Activated CD4-positive, alpha-beta T cell treated with anti-CD3 and anti-CD28 coated beads, Interleukin-2, amount 50 U/mL, for 48 hours (primary cell): ENCODE measurements at regions not wholly inside any gene's neighbourhood (a gene's known extent, or its start where the extent isn't known, plus 50 kb on each side); places are given as distances from the start of the nearest gene placed in this dataset.

Experiments used
- DNase-seq, 2 experiments: peaks; one replicate each; pipeline ENCODE4 v3.0.0-alpha.2; 2020

- DNase-seq: no peak
Observed at GRCh38 chr19:31154021-31154420, 195.2 kb downstream of the TSHZ3 start.

- no peak for DNase-seq
Observed at GRCh38 chr19:31152906-31153305, 196.3 kb downstream of the TSHZ3 start.

DNA sequence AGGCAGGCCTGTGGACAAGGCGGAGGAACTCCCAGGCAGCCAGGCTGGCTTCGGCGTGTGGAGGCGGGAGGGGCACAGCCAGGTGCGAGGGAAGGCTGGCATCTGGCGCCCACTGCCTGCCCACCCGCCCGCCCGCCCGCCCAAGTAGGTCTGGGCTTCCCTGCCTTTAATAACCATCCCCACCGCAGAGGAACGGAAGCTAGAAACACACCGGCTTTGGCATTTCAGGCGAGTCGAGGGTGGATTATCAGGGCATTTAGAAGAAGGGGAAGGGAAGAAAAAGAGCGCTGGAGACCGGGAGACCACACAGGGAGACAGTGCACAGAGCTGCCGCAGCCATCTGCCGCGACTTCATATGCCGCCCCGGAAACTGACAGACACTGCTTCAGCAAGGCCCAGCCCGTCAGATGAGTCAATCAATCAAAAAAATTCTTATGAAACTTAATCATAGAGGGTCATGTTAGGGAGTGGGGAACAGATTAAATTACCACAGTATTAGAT is 199.7 kb downstream of the TSHZ3 start:
- DNase-seq: no peak

GRCh38 chr19:31148671-31149070 is 200.6 kb downstream of the TSHZ3 start:
- no peak for DNase-seq

- DNase-seq: no peak
Observed at GRCh38 chr19:31147234-31147633, 202.0 kb downstream of the TSHZ3 start.

DNA sequence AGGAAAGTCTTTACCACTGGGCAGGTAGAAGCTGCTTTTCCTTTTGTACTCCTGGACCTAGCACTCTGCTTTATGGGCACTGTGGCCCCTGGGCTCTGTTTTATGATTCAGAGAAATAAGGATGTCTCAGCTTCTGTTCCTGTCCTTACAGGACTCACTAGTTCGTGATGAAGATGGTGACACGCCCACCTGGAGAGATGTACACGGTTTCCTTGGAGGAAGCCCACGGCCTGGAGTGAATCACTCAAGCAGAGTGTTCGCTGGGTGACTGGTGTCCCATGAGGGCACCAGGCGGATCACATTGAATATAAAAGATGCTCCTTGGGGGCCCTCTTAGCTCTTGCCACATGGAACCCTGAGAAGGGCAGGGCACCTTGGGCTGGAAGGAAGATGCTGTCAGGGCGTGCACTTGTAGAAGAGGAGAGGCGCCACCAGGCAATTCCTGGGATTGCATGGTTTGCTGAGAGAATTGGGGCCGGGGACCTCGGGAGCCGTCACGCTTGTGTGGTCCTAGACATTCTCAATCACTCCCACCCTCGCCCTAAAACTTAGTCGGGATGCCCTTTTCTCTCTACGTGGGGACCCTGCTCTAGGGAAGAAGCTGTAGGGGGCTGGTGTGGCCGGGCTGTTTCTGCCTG is 202.6 kb downstream of the TSHZ3 start:
- DNase-seq: no peak

GRCh38 chr19:31146015-31146414 is 203.2 kb downstream of the TSHZ3 start:
- DNase-seq: no peak

DNA sequence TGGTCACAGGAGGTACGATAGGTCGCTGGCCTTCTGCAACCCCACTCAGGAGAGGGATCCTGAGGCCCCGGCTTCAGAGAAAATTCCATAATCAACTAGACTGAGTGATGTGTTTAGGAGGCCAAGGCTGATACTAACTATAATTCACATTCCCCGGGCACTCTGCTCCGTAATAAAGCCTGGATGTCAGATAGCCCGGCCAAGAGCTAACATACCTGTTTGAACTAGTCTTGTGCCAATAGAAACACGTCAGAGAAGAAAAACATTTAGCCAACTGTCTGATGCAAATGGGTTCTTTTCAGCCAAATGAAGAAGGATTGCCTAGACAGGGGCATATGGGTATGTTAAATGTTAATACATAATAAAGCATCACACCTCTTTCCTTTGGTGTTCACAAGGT is 204.2 kb downstream of the TSHZ3 start:
- DNase-seq: no peak

DNA sequence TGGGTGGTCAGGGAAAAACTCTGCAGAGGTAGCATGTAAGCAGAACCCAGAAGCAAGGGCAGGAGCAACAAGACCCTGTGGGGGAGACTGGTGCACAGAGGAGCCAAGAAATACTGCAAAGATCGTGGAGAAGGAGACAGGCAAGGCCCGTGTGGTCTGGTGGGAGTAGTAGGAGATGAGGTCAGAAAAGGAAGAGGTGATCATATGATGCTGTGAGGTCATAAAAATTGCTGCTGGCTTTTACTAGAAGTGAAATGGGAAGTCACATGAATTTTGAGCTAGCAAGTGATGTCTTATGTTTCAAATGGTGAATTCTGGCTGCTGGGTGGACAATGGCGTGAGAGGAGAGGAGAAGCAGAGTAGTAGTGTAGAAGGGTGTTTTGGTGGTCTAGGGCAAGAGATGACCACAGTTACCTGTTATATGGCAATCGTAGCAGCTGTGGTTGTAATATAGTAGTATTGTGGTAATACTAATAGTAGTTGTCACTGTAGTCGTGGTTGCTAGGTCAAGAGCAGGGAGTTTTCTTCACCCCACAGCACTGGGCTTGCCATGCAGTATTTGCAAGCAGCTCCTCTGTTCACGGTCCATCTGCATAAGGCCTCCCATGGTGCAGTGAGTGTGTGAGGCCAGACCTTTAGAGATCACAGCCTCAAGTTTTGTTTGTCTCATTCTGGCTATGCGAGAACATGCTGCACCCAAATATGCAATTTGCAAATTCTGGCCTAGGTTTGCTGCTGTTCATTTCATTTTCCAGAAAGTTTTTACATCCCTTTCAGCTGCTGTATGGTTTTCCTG is 205.0 kb downstream of the TSHZ3 start:
- no peak for DNase-seq

- no peak for DNase-seq
Observed at GRCh38 chr19:31141301-31141700, 207.9 kb downstream of the TSHZ3 start.

GRCh38 chr19:31140717-31141116 is 208.5 kb downstream of the TSHZ3 start:
- no peak for DNase-seq

DNA sequence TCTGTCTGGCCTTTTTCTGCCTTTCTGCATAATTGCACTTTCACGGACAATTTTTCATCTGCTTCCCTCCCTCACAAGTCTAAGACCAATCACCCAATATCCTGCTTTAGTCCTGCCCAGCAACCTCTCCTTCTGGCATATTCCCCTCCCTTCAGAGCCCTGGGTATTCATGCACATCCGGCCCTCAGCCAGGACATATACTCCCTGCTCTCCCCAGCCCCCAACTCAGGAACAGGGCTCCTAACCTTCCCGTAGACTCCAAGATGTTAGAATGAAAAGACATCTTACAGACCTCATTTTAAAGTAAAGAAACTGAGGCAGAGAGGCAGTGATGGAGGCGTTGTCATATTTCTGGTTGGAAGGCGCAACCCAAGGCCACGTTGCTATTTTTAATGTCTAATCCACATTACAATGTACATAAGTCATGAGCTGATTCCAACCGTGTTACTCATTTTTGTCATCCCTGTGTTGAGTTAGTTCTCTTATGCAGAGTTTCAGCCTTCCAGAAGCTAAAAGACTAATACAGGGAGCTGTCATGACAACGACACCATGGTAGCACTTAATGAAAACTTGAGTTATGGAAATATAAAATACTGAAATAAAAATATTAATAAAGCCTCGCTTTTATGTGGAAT is 209.2 kb downstream of the TSHZ3 start:
- DNase-seq: no peak

- DNase-seq: no peak
Observed at GRCh38 chr19:31138077-31138476, 211.2 kb downstream of the TSHZ3 start.

GRCh38 chr19:31135841-31136240 is 213.4 kb downstream of the TSHZ3 start:
- DNase-seq: no peak

- no peak for DNase-seq
Observed at GRCh38 chr19:31132753-31133110, 216.5 kb downstream of the TSHZ3 start.

- no peak for DNase-seq
Observed at GRCh38 chr19:31128291-31128690, 220.9 kb downstream of the TSHZ3 start.

- no peak for DNase-seq
Observed at GRCh38 chr19:31127134-31127967, 221.9 kb downstream of the TSHZ3 start.

GRCh38 chr19:31126236-31126635 is 223.0 kb downstream of the TSHZ3 start:
- no peak for DNase-seq

- DNase-seq: no peak
Observed at GRCh38 chr19:31125071-31125470, 224.2 kb downstream of the TSHZ3 start.

DNA sequence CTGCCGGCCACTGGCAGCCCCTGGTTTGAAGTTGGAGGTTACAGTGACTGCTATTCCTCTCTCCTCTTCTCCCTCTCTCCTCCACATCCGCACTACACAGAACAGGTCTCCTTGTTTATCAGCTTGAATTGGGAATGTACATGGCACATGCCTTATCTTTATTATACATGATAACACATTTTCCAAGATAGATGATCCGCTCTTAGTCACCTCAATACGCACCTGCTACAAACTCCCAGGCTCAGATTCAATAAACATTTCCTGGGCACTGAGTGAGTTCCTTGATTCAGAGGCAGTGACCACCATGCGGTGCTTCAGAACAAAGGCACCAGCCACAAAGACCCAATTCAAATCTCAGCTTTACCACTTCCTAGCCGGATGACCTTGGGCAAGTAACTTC is 227.7 kb downstream of the TSHZ3 start:
- no peak for DNase-seq

DNA sequence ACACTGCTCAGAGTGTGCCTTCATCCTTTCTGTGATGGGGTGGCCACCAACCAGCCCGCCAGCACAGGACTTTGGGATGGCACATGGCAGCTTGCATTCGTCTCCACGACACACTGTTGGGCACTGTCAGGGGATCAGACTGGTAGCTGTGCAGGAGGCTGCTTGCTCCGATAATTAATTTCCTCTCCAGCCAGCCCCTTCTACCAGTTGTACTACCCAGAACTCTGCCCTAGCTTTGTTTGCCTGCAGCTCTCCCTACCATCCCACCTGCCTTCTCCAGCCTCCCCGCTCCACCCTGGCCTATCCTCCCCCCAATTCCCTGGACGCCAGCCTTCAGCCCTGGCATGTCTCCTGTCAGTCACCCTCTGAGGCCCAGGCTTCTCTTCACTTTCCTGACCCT is 228.3 kb downstream of the TSHZ3 start:
- no peak for DNase-seq

DNA sequence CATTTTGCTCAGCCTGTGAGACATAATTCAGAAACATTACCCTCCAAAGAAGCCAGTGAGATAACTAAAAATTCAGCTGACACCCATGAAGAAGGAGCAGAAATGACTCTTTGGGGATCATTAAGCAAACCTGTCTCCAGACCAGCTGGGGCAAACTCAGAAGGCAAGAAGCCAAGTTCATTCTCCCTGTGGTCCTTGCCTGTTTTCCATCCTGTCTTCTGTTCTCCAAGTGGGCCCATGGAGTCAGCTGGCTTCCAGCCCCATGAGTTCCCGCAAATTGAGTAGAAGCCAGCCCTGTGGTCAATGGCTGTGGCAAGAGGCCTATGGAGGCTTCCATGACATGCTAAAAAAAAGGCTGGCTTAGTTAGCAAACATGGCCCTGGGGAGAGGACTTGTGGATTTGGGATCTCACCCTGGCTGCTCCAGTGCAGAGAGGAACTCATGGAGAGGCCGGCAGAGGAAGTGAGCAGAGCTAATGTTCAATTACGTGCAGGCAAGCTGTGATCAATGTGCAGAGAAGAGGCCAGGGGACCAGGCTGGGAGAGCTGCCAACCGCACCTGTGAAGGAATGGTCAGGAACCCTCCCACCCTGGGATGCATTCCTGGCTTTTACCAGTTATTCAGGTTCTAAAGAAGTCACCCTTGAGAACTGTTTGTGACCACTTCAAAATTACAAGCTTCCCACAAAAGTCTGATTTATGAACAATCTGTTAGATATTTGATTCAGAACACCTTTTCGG is 229.1 kb downstream of the TSHZ3 start:
- DNase-seq: no peak
